Large intestine (tissue), 3 donors: ENCODE measurements at regions not wholly inside any gene's neighbourhood (a gene's known extent, or its start where the extent isn't known, plus 50 kb on each side); places are given as distances from the start of the nearest gene placed in this dataset.

Source experiments
- DNase-seq, 2 donors: peaks; one replicate each; pipeline versions ENCODE4 v3.0.0 to v3.0.0-alpha.2; 2013
- H3K27ac ChIP-seq: one replicate; pipeline ENCODE4 v1.5.1; 2013; ENCODE audit warnings: low read length
- H3K27me3 ChIP-seq: 2 replicates; pipeline ENCODE4 v1.6.1; 2013; ENCODE audit warnings: low read length; ENCODE audit not compliant: control insufficient read depth, insufficient read depth
- H3K36me3 ChIP-seq: 2 replicates; pipeline ENCODE4 v1.6.1; 2013; ENCODE audit warnings: low read length; ENCODE audit not compliant: control insufficient read depth, insufficient read depth
- H3K4me1 ChIP-seq: one replicate; pipeline ENCODE4 v1.6.1; 2013; ENCODE audit warnings: low read length; ENCODE audit not compliant: control insufficient read depth, insufficient read depth
- H3K4me3 ChIP-seq: one replicate; pipeline ENCODE4 v1.5.1; 2013; ENCODE audit warnings: low read length
- H3K9me3 ChIP-seq: one replicate; pipeline ENCODE4 v1.6.1; 2013; ENCODE audit warnings: mild to moderate bottlenecking, low read depth, low read length, moderate library complexity; ENCODE audit not compliant: control insufficient read depth
- WGBS: methylation state at CpG from one replicate; pipeline ENCODE4 v1.1.5; 2013; ENCODE audit warnings: low lambda C conversion rate; ENCODE audit not compliant: insufficient coverage; 5-methylcytosine and 5-hydroxymethylcytosine counted together

DNA sequence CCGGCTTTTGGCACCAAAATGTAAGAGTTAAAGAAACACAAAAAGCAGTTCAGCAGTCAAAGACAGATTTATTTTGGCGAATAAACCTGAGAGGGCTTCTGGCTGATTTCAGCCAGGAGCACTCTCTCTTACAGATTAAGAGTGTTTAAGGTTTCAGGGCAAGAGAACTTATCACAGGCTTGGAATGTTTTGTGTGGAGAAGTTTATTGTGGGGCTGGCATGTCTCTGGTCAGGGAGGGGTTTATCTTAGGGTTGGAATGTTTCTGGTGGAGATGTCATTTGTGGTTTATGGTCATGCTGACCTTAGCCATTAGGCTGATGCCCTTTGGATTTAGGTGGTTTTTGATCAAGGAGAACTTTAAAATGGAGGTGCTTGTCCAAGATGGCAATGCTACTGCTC lies 622.3 kb upstream of the PTPRD start:
- H3K36me3 ChIP-seq: no peaks in the 10 kb centered on the region
- H3K4me1 ChIP-seq: no peaks in the 10 kb centered on the region
- H3K4me3 ChIP-seq: no peak overlapping the region
- H3K27me3 ChIP-seq: no peaks in the 10 kb centered on the region
- WGBS: no CpG with 5 or more reads among the region's 2 CpGs
- H3K27ac ChIP-seq: no peak overlapping the region
- DNase-seq: no peak
- H3K9me3 ChIP-seq: no peaks in the 10 kb centered on the region

DNA sequence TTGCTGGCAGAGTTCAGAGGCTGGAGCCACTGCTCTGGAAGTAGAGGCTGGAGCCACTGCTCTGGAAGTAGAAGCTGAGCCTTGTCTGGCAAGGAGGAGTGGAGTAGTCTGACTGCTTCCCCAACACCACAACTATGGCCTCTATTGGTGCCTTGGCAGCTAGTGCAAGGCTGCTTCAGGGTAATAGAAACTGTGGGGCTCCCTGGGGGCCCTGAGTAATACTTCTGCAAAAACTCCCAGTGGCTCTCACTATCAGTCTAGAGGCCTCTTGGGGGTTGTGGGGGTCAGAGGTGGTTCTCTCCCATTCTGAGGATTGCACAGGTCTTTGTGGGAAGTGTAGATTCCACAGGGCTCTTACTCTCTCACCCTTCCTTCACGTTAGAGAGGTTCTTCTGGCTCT lies 629.0 kb upstream of the PTPRD start:
- peaks cover 8% of the 10 kb centered on the region for H3K9me3 ChIP-seq
- WGBS: no CpG with 5 or more reads among the region's 1 CpG
- H3K4me1 ChIP-seq: no peaks in the 10 kb centered on the region
- H3K4me3 ChIP-seq: no peak overlapping the region
- no peaks in the 10 kb centered on the region for H3K27me3 ChIP-seq
- H3K27ac ChIP-seq: no peak overlapping the region
- no peaks in the 10 kb centered on the region for H3K36me3 ChIP-seq
- DNase-seq: no peak

DNA sequence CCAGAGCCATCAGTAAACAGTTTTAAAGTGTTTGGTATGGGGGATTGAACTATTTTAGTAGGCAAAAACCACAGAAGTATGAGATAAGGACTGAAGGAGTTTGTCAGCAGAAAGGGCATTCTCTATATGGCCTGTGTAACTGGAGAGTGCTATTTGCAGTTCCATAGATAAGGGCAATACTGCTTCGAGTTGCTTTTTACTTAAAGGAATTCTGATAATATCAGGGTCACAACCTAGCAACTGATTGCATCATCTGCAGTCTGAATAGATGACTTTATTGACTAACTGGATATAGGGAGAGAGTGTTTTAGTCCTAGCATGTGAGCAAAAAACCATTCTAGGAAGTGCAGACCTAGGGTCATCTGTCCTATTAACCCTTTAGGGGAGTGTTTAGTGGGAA lies 645.2 kb upstream of the PTPRD start:
- no peaks in the 10 kb centered on the region for H3K27me3 ChIP-seq
- no CpG with 5 or more reads among the region's 1 CpG for WGBS
- H3K27ac ChIP-seq: no peak overlapping the region
- H3K4me1 ChIP-seq: no peaks in the 10 kb centered on the region
- no peaks in the 10 kb centered on the region for H3K36me3 ChIP-seq
- H3K9me3 ChIP-seq: no peaks in the 10 kb centered on the region
- peak in 1 of 2 donors; percentile 5 for DNase-seq
- H3K4me3 ChIP-seq: no peak overlapping the region

DNA sequence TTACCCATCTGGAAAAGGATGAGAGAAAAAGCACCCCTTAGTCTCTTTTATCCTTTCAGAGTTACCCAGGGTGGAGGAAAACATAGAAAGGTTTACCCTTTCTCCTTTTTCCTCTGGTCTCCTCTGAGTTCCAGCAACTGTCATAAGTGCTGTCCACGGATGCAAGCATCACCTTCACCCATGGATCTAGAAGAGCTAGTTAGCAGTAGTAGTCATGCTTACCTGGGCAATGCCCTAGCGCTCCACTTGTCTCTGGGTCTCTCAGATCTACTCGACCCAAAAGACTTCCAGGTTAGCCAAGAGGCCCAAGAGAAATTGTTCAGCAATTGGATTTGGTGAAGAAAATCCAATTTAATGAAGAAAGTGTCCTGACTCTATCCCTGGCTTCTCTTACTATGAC lies 656.2 kb upstream of the PTPRD start:
- H3K27me3 ChIP-seq: no peaks in the 10 kb centered on the region
- no peaks in the 10 kb centered on the region for H3K36me3 ChIP-seq
- DNase-seq: no peak
- no peaks in the 10 kb centered on the region for H3K9me3 ChIP-seq
- no peaks in the 10 kb centered on the region for H3K4me1 ChIP-seq
- no peak overlapping the region for H3K4me3 ChIP-seq
- no CpG with 5 or more reads among the region's 3 CpGs for WGBS
- H3K27ac ChIP-seq: no peak overlapping the region

DNA sequence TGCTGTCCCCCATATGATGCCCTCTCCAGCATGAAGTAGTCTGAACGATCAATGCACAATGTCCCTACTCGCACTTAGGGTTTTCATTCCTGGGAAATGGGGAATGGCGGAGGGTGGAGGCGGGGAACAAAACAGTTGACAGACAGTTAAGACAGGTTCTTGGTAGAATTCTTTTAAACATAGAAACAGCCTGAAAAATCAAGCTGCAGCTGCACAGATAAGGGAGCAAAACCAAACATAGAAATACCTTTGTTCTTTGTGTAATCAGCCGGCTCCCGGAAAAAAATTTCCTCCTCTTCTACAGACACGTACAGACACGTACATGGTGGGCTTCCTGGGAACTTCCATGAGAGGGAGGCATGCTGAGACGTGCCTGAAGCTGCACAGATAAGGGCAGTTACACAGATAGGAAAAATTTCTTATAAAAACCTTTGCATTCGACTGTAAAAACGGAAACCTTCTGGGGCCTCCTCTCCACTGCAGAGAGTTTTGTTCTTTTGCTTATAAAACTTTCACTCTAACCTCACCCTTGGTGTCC lies 662.4 kb upstream of the PTPRD start:
- Histone ChIP-seq H3K4me1 (no peaks in the 10 kb centered on the region), H3K9me3 (no peaks in the 10 kb centered on the region), H3K36me3 (no peaks in the 10 kb centered on the region), H3K27me3 (no peaks in the 10 kb centered on the region), H3K27ac (no peak overlapping the region), H3K4me3 (no peak overlapping the region)
- WGBS: no CpG with 5 or more reads among the region's 11 CpGs
- no peak for DNase-seq

DNA sequence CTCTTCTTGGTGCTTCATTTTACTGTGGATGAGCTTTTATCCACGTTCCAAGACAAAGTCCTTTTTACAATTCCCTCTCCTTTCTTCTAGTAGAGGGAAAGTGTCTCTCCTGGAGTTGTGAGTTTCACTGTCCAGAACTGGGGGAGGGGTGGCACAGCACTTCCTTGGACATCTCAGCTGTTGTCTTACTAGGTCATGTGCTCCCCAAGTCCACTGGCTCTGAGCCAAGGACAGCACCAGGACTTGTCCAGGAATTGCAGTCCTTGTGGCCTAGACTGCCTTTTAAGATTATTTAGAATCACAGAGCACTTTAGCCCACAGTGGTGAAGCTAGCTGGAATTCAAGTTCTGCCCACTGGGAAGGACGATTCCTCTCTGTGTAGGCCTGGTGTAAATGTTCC lies 700.2 kb upstream of the PTPRD start:
- peak in 1 of 2 donors; percentile 12 for DNase-seq
- no peak overlapping the region for H3K27ac ChIP-seq
- H3K4me3 ChIP-seq: no peak overlapping the region
- no CpG with 5 or more reads among the region's 2 CpGs for WGBS
- H3K36me3 ChIP-seq: no peaks in the 10 kb centered on the region
- no peaks in the 10 kb centered on the region for H3K27me3 ChIP-seq
- H3K4me1 ChIP-seq: no peaks in the 10 kb centered on the region
- no peaks in the 10 kb centered on the region for H3K9me3 ChIP-seq

DNA sequence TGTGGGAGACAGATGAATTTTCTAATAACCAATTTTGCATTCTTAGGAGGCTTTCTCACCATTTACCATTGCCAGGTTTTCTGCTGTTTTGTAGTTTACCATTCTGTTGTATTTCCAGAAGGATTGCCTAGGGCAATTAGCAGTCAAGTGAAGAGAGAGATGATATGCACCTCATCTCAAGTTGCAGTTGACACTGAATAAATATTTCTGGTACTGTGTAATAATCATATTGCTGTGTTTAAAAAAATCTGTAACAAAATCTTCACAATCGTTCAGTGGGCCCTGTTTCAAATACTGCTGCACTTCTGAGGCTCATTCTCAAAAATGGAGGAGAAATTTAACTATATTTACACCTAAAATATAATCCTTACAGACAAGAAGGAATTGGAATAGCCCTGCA lies 706.1 kb upstream of the PTPRD start:
- DNase-seq: no peak
- Histone ChIP-seq H3K4me3 (no peak overlapping the region), H3K27me3 (no peaks in the 10 kb centered on the region), H3K27ac (no peak overlapping the region), H3K9me3 (no peaks in the 10 kb centered on the region), H3K4me1 (no peaks in the 10 kb centered on the region), H3K36me3 (no peaks in the 10 kb centered on the region)
- WGBS: no CpG with 5 or more reads among the region's 1 CpG

DNA sequence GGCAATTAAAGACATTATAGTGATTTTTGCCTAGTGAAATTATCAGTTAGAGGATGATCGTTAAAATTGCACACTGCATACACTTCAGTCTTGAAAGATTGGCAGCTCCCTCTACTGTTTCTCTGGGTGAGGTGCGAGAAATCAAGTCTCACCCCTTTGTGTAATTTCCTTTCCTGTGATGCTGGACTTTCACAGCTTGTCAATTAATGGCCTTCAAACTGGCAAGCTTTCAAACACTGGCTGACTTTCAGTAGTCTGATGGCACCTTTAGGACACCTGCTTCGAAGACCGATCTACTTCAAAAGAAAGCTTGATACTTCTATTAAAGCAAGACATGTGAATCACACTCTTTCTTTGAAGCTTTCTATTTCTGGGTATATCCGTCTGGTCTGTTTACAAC lies 706.7 kb upstream of the PTPRD start:
- Histone ChIP-seq H3K4me1 (no peaks in the 10 kb centered on the region), H3K4me3 (no peak overlapping the region), H3K36me3 (no peaks in the 10 kb centered on the region), H3K9me3 (no peaks in the 10 kb centered on the region), H3K27ac (no peak overlapping the region), H3K27me3 (no peaks in the 10 kb centered on the region)
- WGBS: no CpG with 5 or more reads among the region's 5 CpGs
- DNase-seq: no peak

DNA sequence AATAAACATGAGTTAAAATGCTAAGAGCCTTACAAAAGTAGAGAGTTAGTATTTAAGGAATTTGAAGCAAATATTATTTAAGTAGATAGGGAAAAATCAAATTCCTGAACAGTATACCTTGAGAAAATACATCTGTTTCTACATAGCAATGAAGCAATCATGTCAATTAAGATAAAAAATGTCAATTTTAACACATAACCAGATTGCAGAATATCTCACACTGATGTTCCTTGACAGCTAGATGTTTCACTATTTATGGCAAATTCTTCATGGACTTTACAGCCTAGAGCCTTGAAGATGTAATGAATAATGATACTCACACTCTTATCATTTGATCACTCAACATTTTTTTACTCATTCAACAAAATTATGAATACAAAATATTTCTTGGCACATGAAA lies 708.2 kb upstream of the PTPRD start:
- Histone ChIP-seq H3K4me3 (no peak overlapping the region), H3K9me3 (no peaks in the 10 kb centered on the region), H3K27me3 (no peaks in the 10 kb centered on the region), H3K27ac (no peak overlapping the region), H3K36me3 (no peaks in the 10 kb centered on the region), H3K4me1 (no peaks in the 10 kb centered on the region)
- DNase-seq: no peak

DNA sequence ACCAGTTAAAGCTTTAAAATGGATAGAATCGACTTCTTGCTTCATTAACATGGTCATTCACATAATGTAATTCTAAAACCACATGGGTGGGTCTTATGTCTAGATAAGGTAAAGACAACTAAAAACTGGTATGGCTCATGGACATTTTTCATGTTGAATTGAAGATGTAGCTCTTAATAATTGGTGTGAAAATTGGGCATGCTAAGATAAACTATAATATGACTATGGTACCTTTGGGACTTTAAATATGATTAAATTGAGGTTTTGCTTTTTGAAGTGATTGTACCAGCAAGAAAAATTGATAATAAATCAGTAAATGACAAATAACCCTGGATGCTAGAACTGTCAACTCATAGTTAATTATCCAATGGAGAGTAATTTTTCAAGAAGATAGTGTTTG lies 710.7 kb upstream of the PTPRD start:
- no peaks in the 10 kb centered on the region for H3K36me3 ChIP-seq
- H3K9me3 ChIP-seq: no peaks in the 10 kb centered on the region
- H3K27ac ChIP-seq: no peak overlapping the region
- no peaks in the 10 kb centered on the region for H3K27me3 ChIP-seq
- H3K4me1 ChIP-seq: no peaks in the 10 kb centered on the region
- DNase-seq: no peak
- H3K4me3 ChIP-seq: no peak overlapping the region
- 83% methylated on average over 1 of the region's 1 CpG for WGBS

DNA sequence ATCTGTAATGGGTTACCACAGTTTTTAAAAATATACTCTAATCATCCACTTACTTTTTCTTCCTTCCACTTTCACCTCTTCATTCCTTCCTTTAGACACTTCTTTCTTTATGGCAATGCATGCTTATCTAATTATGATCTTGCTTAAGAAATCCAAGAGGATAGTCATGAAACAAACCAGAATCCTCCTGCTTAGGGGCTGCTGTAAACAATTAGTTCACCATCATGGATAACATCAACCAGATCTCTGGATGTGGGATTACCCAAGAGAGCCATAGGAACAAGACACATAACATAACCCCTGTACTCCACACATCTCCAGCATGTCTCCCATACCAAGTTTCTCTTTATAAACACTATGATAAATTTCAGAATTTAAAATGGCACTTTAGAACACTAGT lies 713.4 kb upstream of the PTPRD start:
- no peaks in the 10 kb centered on the region for H3K36me3 ChIP-seq
- no peaks in the 10 kb centered on the region for H3K9me3 ChIP-seq

More for the DNA sequence above, 713.4 kb upstream of the PTPRD start:
- Histone ChIP-seq H3K27ac (no peak overlapping the region), H3K4me1 (no peaks in the 10 kb centered on the region), H3K4me3 (no peak overlapping the region), H3K27me3 (no peaks in the 10 kb centered on the region)
- no peak for DNase-seq
